ENCODE measurements at regions not wholly inside any gene's neighbourhood (a gene's known extent, or its start where the extent isn't known, plus 50 kb on each side); places are given as distances from the start of the nearest gene placed in this dataset.

GRCh38 chr1:235917267-235917811 lies 50.6 kb upstream of the LYST start:
- Histone ChIP-seq H3F3A (ENCODE audit: insufficient read depth, low read length) (no peaks in the 10 kb centered on the region), H3K9me3 (replicated peaks; ENCODE audit: insufficient read depth, low read length) (no peaks in the 10 kb centered on the region), H3K4me1 (ENCODE audit: low read length) (peaks cover 17% of the 10 kb centered on the region), H2AFZ (ENCODE audit: low read length) (no peak overlapping the region), H3K79me2 (ENCODE audit: low read length) (no peaks in the 10 kb centered on the region), H3K27ac (ENCODE audit: low read length) (no peak overlapping the region), H3K9me2 (replicated peaks; ENCODE audit: insufficient read depth, low read length) (no peaks in the 10 kb centered on the region), H3K4me3 (ENCODE audit: low read length) (no peak overlapping the region), H3K4me2 (ENCODE audit: low read depth, low read length) (no peak overlapping the region), H4K20me1 (ENCODE audit: insufficient read depth, low read length) (no peaks in the 10 kb centered on the region), H3K9ac (ENCODE audit: low read length) (no peak overlapping the region), H3K36me3 (replicated peaks; ENCODE audit: insufficient read depth, low read length) (no peaks in the 10 kb centered on the region), H3K27me3 (replicated peaks; ENCODE audit: insufficient read depth, low read length) (no peaks in the 10 kb centered on the region)
- TF ChIP-seq, protein P1, sequence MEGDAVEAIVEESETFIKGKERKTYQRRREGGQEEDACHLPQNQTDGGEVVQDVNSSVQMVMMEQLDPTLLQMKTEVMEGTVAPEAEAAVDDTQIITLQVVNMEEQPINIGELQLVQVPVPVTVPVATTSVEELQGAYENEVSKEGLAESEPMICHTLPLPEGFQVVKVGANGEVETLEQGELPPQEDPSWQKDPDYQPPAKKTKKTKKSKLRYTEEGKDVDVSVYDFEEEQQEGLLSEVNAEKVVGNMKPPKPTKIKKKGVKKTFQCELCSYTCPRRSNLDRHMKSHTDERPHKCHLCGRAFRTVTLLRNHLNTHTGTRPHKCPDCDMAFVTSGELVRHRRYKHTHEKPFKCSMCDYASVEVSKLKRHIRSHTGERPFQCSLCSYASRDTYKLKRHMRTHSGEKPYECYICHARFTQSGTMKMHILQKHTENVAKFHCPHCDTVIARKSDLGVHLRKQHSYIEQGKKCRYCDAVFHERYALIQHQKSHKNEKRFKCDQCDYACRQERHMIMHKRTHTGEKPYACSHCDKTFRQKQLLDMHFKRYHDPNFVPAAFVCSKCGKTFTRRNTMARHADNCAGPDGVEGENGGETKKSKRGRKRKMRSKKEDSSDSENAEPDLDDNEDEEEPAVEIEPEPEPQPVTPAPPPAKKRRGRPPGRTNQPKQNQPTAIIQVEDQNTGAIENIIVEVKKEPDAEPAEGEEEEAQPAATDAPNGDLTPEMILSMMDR (IDR thresholded peaks at IDR 0.05; ENCODE audit: low read length) = no peak
- TF ChIP-seq EZH2 (optimal IDR thresholded peaks at IDR 0.05; ENCODE audit: low read depth, low read length) (no peak), EZH2phosphoT487 (IDR thresholded peaks at IDR 0.05; ENCODE audit: low read length) (no peak)
- no peak for DNase-seq
